NCI-H146 treated with DMSO at 0.1 percent for 48 hours (cell line): ENCODE measurements at regions not wholly inside any gene's neighbourhood (a gene's known extent, or its start where the extent isn't known, plus 50 kb on each side); places are given as distances from the start of the nearest gene placed in this dataset.

Experiments
- DNase-seq: peaks from one replicate; lab custom pipeline; 2025; ENCODE audit not compliant: unreplicated experiment; lab: John Stamatoyannopoulos, UW

- no peak for DNase-seq
Measured at GRCh38 chr6:140576004-140576555, 1201.6 kb upstream of the CITED2 start.

DNA sequence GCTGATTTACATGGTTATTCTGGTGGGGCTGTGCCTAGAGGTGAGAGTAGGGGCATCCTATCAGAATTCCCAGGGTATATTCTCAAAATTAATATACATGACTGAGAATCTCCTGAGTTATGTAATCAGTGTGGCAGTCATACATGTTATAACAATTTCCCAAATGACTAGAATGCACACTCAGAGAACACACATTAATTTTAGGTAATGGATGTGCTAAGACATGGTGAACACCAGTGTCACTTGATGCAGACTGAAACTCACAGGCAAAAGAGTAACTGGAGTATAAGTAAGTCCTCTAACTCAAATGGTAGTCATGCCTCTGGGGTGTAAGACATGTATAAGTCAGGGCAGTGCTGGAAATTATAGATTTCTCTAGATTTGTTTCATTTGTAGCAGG is 1198.4 kb upstream of the CITED2 start:
- no peak for DNase-seq

- no peak for DNase-seq
Measured at GRCh38 chr6:140572129-140572528, 1197.7 kb upstream of the CITED2 start.

DNA sequence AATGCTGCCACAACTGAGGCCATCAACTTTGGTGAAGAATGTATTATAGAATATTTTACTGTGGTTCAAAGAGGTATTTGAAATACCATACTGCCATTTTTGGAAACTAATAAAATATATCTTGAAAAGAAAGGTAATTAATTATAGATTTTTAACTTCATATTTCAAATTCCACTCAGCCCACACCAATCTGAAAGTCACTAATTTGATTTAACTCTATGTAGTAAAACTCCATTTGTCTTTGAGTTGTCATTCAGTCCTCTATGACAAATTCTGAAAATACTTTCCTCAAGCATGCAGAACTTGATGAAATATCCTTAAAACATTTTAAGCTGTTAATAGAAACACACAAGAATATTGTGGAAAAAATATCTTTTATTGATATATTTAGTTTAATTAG is 1196.7 kb upstream of the CITED2 start:
- no peak for DNase-seq

GRCh38 chr6:140567466-140567865 is 1193.0 kb upstream of the CITED2 start:
- no peak for DNase-seq

GRCh38 chr6:140566781-140567277 is 1192.4 kb upstream of the CITED2 start:
- no peak for DNase-seq

DNA sequence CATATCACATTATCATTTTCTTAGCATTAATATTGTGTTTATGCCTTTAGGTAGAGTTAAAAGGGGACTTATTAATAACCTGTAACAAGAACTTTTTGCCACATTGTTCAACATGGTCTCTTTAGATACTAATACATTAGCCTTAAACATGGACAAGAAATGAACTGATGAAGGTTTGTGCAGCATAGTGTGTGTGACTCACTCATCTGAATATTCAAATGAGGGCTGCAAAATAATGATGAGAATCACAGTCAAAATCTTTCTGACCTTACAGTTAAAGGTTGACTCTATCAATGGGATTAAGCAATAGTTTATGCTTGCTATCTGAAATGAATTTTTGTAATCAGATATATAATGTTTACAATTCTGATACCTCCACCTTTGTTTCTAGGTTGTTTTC is 1189.3 kb upstream of the CITED2 start:
- no peak for DNase-seq

DNA sequence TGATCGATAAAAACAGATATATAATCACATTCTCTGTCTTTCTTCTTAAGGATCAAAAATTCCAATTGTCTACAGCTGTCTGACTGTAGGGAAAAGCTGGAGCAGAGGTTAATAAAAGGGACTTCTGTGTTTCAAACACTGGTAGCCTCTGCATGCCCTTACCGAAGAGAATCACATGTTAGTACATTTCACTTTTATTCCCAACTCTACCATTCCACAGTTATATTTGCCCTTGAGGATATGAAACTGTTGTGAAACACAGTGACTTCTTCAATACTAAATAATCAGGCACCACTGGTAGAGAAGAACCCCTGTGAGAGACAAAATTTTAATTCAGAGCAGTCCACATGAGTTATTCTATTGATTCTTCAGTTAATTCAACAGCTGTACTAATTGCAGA is 1187.3 kb upstream of the CITED2 start:
- DNase-seq, result no peak

DNA sequence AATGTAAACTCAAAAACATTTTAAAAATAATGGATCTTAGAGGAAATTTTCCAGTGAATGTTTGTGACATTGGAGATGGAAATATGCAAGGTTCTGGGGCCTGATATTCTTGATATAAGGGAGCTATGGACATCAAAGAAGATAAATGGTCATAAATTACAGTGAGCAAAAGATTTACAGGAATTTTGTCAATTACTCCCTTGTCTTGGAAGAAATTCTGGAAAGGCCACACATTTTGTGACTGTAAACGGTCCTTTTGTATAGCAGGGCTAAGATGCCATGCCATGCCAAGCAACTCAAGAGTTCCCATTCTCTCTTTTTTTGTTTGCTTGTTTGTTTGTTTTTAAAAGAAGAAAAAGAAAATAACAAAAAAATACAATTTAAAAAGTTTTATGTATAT is 1186.2 kb upstream of the CITED2 start:
- DNase-seq, result no peak

GRCh38 chr6:140559458-140559857 is 1185.0 kb upstream of the CITED2 start:
- DNase-seq, result no peak

GRCh38 chr6:140554421-140554820 is 1180.0 kb upstream of the CITED2 start:
- no peak for DNase-seq

GRCh38 chr6:140548366-140548765 is 1173.9 kb upstream of the CITED2 start:
- DNase-seq, result no peak

DNA sequence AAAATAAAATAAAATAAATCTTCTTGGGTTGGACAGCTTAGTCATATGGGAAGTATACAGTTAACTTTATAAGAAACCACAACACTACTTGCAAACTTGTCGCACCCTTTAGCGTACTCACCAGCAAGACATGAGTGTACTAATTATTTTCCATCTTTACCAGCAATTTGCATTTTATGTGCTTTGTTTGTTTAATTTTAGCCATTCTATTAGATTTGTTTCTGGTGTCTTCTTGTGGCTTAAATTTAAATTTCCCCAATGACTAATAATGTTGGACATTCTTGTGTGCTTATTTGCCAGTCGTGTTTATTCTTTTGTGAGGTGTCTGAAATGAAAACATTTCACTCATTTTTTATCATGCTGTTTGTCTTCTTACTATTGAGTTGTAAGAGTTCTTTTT is 1172.2 kb upstream of the CITED2 start:
- DNase-seq, result no peak

GRCh38 chr6:140544431-140544830 is 1170.0 kb upstream of the CITED2 start:
- no peak for DNase-seq

DNA sequence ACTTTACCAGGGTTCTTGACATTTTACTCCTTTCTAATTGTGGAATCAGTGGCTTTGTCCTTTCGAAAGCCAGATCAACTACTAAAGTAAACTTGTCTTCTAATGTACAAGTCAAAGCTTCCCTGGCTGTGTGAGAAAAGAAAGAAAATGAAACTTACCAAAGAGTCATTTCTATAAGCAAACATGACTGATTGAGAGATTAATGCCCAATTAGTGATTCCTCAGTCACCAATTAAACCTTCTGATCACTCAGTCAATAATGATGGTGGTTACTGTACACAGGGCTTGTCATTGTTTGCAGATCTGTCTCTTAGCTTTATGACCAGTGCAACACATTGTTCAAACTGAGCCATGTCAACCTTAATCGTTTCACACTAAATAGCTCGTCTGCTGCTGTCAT is 1168.4 kb upstream of the CITED2 start:
- peak; percentile 99 for DNase-seq

GRCh38 chr6:140541288-140541687 is 1166.8 kb upstream of the CITED2 start:
- DNase-seq, result no peak

DNA sequence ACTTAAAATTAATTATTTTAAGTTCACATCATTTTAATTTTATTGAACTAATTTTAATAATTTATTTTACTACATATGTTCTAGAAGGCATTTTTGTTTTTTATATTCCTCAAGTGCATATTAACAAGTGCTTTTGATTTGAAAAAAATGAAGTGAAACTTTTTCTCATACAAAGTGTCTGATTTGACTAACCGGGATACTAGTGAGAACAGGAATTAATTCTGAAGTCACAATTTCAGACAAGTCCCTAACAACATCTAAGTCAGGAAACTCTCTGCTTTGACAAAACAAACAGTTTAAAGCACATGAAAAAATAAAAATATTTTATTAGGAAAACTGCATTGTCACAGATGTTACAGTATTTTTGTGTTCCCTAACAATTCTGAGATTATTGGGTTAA is 1166.3 kb upstream of the CITED2 start:
- DNase-seq, result no peak

DNA sequence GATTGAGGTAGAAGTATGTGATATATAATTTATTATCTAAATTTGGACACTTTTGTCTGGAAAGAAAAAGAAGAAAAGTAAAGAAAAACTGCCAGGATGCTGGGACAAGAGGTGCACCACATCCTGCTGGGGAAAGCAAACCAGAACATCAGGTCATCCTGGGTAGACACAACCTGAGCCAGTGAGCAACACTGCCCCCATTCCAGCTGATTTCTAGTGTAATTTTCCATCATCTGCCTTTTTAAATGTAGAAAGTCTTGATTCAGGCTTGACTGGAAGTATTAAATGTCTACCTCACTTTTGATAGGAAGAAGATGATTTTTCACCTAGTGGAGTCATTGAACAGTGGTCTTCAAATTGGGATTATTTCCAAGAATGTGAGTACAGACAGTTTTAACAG is 1164.5 kb upstream of the CITED2 start:
- no peak for DNase-seq

- DNase-seq, result no peak
Measured at GRCh38 chr6:140537834-140538705, 1163.6 kb upstream of the CITED2 start.

DNA sequence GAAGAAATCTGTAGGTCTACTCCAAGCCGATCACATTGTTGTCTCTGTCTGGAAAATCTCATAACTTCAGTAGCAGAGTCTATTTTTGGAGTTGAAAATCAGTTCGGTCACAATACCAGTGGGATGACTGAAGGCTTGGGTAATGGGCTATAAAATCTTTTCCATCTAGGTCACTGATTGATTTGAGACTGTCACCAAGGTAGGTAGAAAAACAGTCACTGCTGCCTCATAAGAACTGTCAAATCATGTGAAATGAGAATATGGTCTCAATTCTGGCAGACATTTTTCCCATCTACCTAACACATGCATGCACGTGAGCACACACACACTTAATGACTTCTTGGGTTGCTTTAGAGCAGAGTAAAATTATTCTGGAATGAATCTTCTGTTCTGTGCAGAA is 1162.8 kb upstream of the CITED2 start:
- DNase-seq, result no peak

- DNase-seq, result no peak
Measured at GRCh38 chr6:140535511-140535910, 1161.1 kb upstream of the CITED2 start.

- DNase-seq, result no peak
Measured at GRCh38 chr6:140533526-140533925, 1159.1 kb upstream of the CITED2 start.

- no peak for DNase-seq
Measured at GRCh38 chr6:140504776-140505175, 1130.3 kb upstream of the CITED2 start.
